Activated naive CD8-positive, alpha-beta T cell treated with anti-CD3 and anti-CD28 coated beads, Interleukin-2, amount 50 U/mL, for 24 hours (primary cell): ENCODE measurements at regions not wholly inside any gene's neighbourhood (a gene's known extent, or its start where the extent isn't known, plus 50 kb on each side); places are given as distances from the start of the nearest gene placed in this dataset.

ENCODE experiments used
- ATAC-seq: fragments of 150-1000 bp; cut with Tn5 transposase; one replicate; pipeline ENCODE4 v1.10.0; 2021
- DNase-seq: peaks from one replicate; pipeline ENCODE4 v3.0.0; 2021
- H3K27ac Mint-ChIP-seq: one replicate; pipeline ENCODE4 v1.8.0; 2021; ENCODE audit warnings: mild to moderate bottlenecking, mixed read lengths
- H3K27me3 Mint-ChIP-seq: one replicate; pipeline ENCODE4 v1.8.0; 2021; ENCODE audit warnings: mixed read lengths
- H3K36me3 Mint-ChIP-seq: one replicate; pipeline ENCODE4 v1.8.0; 2021; ENCODE audit warnings: low read depth, mixed read lengths
- H3K4me1 Mint-ChIP-seq: one replicate; pipeline ENCODE4 v1.8.0; 2021; ENCODE audit warnings: mixed read lengths
- H3K4me3 Mint-ChIP-seq: one replicate; pipeline ENCODE4 v1.8.0; 2021; ENCODE audit warnings: mild to moderate bottlenecking, moderate library complexity, mixed read lengths
- H3K9me3 Mint-ChIP-seq: one replicate; pipeline ENCODE4 v1.8.0; 2021; ENCODE audit warnings: mixed read lengths

- no peak overlapping the region for H3K4me3 Mint-ChIP-seq
- no peaks in the 10 kb centered on the region for H3K36me3 Mint-ChIP-seq
- H3K27ac Mint-ChIP-seq, result no peak overlapping the region
- H3K9me3 Mint-ChIP-seq, result no peaks in the 10 kb centered on the region
- no peaks in the 10 kb centered on the region for H3K27me3 Mint-ChIP-seq
- no peak for DNase-seq
- ATAC-seq, result no peak
- H3K4me1 Mint-ChIP-seq, result no peaks in the 10 kb centered on the region
Observed at GRCh38 chr5:69030358-69031062, 63.3 kb upstream of the SLC30A5 start.

- DNase-seq (no peak), ATAC-seq (no peak)
- no peak overlapping the region for H3K27ac Mint-ChIP-seq
- H3K36me3 Mint-ChIP-seq, result no peaks in the 10 kb centered on the region
- H3K9me3 Mint-ChIP-seq, result no peaks in the 10 kb centered on the region
- H3K4me3 Mint-ChIP-seq, result no peak overlapping the region
- no peaks in the 10 kb centered on the region for H3K27me3 Mint-ChIP-seq
- no peaks in the 10 kb centered on the region for H3K4me1 Mint-ChIP-seq
Observed at GRCh38 chr5:69032009-69032408, 61.8 kb upstream of the SLC30A5 start.

- Mint-ChIP-seq H3K9me3 (no peaks in the 10 kb centered on the region), H3K36me3 (no peaks in the 10 kb centered on the region), H3K4me3 (no peak overlapping the region), H3K4me1 (no peaks in the 10 kb centered on the region), H3K27me3 (no peaks in the 10 kb centered on the region), H3K27ac (no peak overlapping the region)
- no peak for ATAC-seq
- DNase-seq, result no peak
Observed at GRCh38 chr5:69033690-69034089, 60.1 kb upstream of the SLC30A5 start.

GRCh38 chr5:69034898-69035297 is 58.9 kb upstream of the SLC30A5 start:
- no peaks in the 10 kb centered on the region for H3K36me3 Mint-ChIP-seq
- H3K27ac Mint-ChIP-seq, result no peak overlapping the region
- DNase-seq (no peak), ATAC-seq (no peak)
- H3K27me3 Mint-ChIP-seq, result no peaks in the 10 kb centered on the region
- H3K9me3 Mint-ChIP-seq, result no peaks in the 10 kb centered on the region
- no peak overlapping the region for H3K4me3 Mint-ChIP-seq
- H3K4me1 Mint-ChIP-seq, result no peaks in the 10 kb centered on the region

GRCh38 chr5:69035665-69036064 is 58.1 kb upstream of the SLC30A5 start:
- Mint-ChIP-seq H3K36me3 (no peaks in the 10 kb centered on the region), H3K4me1 (no peaks in the 10 kb centered on the region), H3K27me3 (no peaks in the 10 kb centered on the region), H3K27ac (no peak overlapping the region), H3K9me3 (no peaks in the 10 kb centered on the region), H3K4me3 (no peak overlapping the region)
- DNase-seq (no peak), ATAC-seq (no peak)

GRCh38 chr5:69038539-69038938 is 55.3 kb upstream of the SLC30A5 start:
- Mint-ChIP-seq H3K9me3 (no peaks in the 10 kb centered on the region), H3K36me3 (no peaks in the 10 kb centered on the region), H3K4me3 (no peak overlapping the region), H3K27ac (no peak overlapping the region), H3K27me3 (no peaks in the 10 kb centered on the region), H3K4me1 (peaks cover 6% of the 10 kb centered on the region)
- ATAC-seq (no peak), DNase-seq (no peak)

GRCh38 chr5:69039829-69040228 is 54.0 kb upstream of the SLC30A5 start:
- Mint-ChIP-seq H3K4me1 (peaks cover 10% of the 10 kb centered on the region), H3K4me3 (no peak overlapping the region), H3K27me3 (no peaks in the 10 kb centered on the region), H3K36me3 (no peaks in the 10 kb centered on the region), H3K27ac (no peak overlapping the region), H3K9me3 (no peaks in the 10 kb centered on the region)
- DNase-seq (no peak), ATAC-seq (no peak)

- H3K9me3 Mint-ChIP-seq, result no peaks in the 10 kb centered on the region
- H3K4me1 Mint-ChIP-seq, result peaks cover 10% of the 10 kb centered on the region
- DNase-seq (no peak), ATAC-seq (peak; percentile 35)
- H3K27me3 Mint-ChIP-seq, result no peaks in the 10 kb centered on the region
- no peaks in the 10 kb centered on the region for H3K36me3 Mint-ChIP-seq
- H3K27ac Mint-ChIP-seq, result peak overlapping the region; percentile 86
- no peak overlapping the region for H3K4me3 Mint-ChIP-seq
Observed at GRCh38 chr5:69042500-69042899, 51.3 kb upstream of the SLC30A5 start.

- Mint-ChIP-seq H3K4me3 (peak overlapping the region; percentile 83), H3K9me3 (no peaks in the 10 kb centered on the region), H3K36me3 (no peaks in the 10 kb centered on the region), H3K27ac (peak overlapping the region; percentile 86), H3K4me1 (peaks cover 10% of the 10 kb centered on the region), H3K27me3 (no peaks in the 10 kb centered on the region)
- ATAC-seq (peak; percentile 94), DNase-seq (peak; percentile 79)
Observed at GRCh38 chr5:69042915-69043654, 50.7 kb upstream of the SLC30A5 start.

GRCh38 chr5:69043655-69043996 is 50.2 kb upstream of the SLC30A5 start:
- Mint-ChIP-seq H3K27me3 (no peaks in the 10 kb centered on the region), H3K9me3 (no peaks in the 10 kb centered on the region), H3K4me1 (peaks cover 10% of the 10 kb centered on the region), H3K27ac (no peak overlapping the region), H3K36me3 (no peaks in the 10 kb centered on the region), H3K4me3 (peak overlapping the region; percentile 83)
- ATAC-seq, result no peak
- no peak for DNase-seq
